Activated CD8-positive, alpha-beta memory T cell treated with anti-CD3 and anti-CD28 coated beads, Interleukin-2, amount 50 U/mL, for 48 hours (primary cell): ENCODE measurements at regions not wholly inside any gene's neighbourhood (a gene's known extent, or its start where the extent isn't known, plus 50 kb on each side); places are given as distances from the start of the nearest gene placed in this dataset.

Experiments used
- DNase-seq: peaks from one replicate; pipeline ENCODE4 v3.0.0-alpha.2; 2020

DNA sequence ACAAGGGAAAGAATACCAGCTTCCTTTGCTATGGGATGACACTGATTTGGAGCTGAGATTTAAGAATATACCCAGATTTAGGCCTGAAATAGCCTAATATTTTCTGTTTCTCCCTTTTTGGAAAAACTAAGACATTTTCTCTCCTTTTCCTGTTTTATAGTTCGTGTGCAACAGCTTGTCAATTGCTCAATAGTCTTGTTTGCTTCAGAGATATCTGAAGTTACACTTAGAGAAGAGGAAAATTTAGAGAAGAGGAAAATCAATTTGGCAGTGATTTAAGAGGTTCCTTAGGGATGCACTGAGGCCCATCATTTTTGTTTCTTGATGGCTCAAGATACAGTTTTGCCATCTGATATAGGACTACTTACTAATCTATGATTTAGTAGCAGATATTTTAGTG is 398.6 kb downstream of the RFPL4B start:
- no peak for DNase-seq

DNA sequence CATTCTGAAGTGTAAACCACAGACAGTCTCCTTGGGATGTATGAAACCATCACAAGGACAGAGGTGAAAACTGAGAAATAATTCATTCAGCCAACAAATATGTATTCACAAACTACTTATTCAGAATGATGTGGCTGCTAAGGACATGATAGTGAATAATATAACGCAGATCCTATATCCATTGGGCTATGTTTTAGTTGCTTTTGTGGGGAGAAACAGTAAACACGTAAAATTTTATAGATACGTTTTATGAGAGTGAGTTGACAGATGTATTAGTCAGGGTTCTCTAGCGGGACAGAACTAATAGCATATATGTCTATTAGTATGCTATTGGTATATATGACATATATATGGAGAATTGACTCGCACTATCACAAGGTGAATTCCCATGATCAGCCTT is 402.5 kb downstream of the RFPL4B start:
- no peak for DNase-seq

DNA sequence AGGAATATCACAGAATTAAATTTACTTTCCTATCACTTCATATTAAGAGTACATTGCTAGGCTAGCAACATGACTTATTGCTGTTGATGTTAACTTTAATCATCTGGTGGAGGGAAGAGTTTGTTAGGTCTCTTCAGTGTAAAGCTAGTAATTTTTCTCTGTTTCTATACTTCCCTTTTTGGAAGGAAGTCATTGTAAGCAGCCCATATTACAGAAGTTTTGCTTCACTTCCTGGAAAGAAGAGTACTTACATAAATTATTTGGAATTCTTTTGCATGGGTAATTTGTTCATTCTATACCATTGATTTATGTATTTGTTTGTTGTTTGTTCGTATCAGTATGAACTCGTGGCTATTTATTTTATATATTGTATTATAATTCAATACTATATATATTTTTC is 405.2 kb downstream of the RFPL4B start:
- DNase-seq: no peak

DNA sequence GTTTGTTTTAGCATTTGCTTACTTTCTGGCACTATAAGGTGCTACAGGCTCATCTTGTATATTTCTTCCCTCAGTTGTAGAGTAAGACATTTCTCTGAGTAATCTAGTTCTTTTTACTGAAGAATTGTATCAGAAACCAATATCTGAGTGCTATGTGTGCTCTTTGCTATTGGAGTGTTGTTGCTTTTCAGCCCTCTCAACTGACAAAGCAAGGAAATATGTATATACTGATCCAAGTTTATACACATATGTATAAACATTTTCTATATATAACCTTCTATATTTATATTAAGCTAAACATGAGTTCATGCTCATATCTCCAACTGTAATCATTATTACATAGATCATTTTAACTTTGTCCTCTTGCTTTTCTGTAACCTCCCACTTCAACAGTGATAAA is 405.7 kb downstream of the RFPL4B start:
- DNase-seq: no peak

DNA sequence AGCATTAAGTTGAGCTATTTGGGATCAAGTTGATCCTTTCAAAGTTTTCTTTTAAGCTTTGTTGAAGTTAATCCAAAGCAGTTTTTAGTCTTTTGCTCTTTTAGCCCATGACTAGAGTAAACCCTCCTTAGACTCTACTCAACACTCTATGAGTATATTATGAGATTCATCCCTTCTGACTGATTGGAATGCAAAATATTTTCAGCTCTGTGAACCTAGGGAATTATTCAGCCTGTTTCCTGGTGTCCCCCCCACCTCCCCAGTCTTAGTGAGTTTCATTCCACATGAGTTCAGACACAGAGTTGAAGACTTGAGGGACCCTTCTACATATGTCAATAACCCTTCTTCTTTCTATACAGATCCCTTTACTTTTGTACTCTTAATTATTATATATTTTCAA is 413.7 kb downstream of the RFPL4B start:
- no peak for DNase-seq

DNA sequence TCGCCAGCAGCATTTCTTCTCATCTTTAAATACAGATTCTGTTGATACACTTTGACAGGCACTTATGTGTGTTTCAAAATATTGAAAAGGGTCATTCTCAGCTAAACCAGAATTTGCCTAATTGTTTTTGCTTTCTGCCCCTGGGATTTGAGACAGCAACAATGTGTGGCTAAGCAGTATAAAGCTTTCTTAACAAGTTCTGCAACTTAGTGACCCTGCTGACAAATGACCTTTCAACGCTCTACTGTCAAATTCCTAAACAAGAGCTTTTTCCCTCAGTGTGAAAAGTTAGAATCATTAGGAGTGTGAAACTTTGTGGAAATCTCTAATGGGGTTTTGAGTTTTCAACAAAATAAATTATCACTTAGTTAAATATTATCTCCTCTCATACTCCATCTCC is 414.6 kb downstream of the RFPL4B start:
- no peak for DNase-seq

DNA sequence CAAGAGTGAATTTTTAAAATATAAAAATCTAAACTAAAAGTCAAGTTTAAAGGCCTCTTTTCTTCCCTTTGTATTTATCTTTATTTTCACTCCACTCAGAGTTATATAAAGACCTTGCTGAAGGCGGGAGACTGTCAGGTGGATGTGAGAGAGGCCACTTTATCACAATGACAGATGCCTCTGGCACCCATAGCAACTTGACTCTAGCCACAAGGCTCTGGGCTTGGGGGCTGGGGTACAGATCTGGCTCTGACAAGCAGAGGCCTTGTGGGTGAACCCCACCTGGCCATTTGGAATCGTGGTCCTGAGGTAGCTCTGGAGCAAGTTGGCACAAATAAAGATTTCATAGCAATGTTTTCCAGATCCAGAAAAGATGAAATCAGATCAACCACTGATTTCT is 417.2 kb downstream of the RFPL4B start:
- DNase-seq: no peak

DNA sequence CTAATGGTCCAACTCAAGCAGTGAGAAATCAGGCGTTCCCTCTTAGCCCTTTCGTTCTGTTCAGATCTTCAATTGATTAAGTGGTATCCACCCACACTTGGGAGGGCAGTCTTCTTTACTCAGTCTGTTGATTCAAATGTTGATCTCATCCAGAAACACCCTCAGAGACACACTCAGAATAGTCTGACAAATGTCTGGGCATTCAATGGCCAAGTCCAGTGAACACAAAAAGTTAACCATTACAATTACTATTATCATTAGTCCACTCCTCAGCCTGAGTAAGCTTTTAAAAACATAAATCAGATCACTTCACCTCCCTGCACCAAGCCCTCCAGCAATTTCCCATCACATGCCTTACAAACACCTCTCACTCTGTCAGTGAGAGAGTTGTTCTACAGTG is 423.2 kb downstream of the RFPL4B start:
- DNase-seq: no peak

DNA sequence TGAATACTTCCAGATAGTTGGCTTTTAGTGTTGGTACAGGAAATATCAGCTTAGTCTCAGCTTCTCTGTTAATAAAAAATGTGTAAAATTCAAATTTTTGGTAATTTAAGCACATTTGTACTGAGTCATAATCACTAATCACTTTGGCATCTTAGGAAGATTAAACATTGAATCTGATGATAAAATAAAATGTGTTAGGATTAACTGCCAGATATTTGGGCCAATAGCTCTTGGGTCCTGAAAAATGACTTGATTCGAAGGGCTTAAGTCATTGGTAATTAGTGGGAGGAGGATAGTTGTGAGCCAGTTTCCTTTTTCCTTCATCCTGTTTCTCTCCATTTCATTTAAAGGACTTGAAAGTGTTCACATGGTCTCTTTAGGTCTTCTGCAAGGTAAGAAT is 426.1 kb downstream of the RFPL4B start:
- no peak for DNase-seq

DNA sequence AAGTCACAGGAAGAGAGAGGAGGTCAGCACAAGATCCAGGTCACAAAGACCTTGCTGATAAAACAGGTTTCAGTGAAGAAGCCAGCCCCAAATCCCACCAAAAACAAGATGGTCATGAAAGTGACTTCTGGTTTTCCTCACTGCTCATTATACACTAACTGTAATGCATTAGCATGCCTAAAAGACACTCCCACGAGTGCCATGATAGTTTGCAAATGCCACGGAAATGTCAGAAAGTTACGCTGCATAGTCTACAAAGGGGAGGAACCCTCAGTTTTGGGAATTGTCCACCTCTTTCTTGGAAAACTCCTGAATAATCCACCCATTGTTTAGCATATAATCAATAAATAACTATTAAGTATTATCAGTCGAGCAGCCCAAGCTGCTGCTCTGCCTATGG is 427.2 kb downstream of the RFPL4B start:
- no peak for DNase-seq

DNA sequence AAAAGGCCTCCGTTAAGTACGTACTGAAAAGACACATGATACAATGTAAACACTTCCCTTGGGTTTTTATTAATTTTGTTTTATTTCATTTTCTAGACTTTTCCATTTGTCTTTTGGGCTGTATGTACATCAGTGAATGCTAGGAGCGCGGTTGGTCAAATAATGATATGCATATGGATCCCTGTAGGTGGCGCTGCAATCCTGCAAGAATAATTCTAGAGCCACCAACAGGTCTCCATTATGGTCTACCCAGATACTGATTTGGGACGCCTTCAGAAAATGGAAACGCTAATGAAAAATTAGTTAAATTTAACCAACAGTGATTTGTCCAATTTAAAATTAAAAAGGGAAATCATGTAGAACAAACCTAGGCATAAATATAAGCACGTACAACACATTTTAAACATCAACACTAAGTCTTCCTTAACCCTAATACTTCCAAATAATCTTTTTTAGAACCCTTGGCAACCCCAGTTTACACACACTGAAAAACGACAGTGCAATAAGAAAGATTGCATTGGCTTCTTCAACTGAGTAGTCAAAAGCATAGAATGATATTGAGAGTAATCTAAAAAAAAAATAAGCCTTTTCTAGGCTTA is 433.5 kb downstream of the RFPL4B start:
- DNase-seq: peak; percentile 56

DNA sequence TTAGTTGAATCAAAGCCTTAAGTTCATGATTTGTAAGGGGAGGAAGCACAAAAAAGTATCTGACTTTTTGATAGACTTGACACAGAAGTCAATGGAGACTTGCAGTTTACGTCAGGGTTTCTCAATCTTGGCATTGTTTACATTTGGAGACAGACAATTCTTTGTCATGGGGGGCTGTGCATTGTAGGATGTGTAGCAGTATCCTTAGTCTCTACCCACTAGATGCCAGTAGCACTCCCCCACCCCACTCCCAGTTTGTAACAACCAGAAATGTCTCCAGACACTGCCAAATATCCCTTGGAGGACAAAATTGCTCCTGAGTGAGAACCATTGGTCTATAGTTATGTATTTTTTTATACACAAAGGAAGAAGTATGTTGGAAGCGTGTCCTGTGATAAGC is 434.1 kb downstream of the RFPL4B start:
- no peak for DNase-seq

DNA sequence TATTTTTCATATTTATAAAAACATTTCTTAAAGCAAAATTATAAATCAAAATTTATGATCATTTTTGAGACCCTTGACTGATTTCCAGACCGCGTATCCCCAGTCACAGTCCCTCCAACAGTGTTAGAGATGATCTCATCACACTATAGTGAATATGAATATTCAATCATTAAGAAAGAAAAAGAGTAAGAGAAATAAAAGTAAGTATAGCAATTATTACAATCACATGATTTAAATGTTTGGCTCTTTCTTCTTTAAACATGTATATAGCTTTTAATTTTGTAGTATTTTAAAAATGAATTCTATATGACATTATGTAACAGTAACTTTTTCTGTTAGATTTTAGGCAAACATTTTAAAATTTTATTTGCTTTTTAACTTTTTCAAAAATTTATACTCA is 438.3 kb downstream of the RFPL4B start:
- no peak for DNase-seq

DNA sequence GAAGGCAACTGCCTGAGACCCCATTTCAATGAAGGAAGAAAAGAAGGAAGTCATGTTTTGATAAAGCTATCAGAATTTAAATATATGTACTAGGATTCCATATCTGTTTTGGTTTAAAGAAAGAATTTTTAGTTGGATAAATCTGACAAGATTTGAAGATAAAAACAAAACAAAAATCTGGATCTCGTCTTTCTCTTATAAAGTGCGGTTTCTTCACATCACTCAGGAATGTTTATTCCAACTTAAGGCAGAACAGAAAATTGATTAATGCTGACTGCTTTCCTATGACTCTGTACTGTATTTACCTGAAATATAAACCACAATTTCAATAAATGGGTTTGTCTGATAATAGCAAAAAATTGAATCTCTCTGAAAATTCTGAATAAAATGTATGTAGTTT is 439.7 kb downstream of the RFPL4B start:
- no peak for DNase-seq

DNA sequence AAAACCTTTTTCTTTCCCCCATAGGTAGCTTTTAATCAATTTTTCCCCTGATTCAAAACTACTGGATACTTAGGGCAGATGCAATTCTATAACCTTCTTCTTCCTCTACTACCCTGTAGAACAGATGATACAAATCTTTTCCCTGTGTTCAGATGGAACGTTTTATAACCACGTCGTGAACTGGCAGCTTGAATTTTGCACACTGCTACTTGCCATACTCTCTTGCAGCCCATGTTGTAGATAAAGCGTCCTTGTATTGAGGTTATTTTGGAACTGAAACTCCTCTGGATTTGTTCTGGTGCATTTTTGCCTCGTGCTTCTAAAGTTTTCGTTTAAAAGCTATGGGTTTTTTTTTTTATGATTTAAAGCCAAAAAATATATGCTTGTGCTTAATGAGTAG is 440.2 kb downstream of the RFPL4B start:
- no peak for DNase-seq

DNA sequence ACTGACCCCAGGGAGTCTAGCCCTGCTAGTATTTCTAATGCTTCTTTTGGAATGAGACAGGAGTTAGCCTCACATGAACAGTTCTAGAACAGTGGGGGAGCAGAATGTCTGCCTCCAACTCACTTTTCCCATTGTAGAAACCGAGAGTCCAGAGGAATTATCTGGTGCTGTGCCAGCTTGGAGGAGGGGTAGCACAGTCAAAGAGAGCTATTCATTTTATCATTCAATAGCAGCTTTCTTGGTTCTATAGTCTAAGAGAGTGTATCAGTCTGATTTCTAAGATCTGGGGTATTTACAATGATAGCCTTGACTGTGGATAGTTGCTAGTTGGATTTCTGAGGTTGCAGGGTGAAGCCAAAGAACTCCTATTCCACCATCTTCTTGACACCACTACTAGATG is 448.2 kb downstream of the RFPL4B start:
- DNase-seq: no peak

DNA sequence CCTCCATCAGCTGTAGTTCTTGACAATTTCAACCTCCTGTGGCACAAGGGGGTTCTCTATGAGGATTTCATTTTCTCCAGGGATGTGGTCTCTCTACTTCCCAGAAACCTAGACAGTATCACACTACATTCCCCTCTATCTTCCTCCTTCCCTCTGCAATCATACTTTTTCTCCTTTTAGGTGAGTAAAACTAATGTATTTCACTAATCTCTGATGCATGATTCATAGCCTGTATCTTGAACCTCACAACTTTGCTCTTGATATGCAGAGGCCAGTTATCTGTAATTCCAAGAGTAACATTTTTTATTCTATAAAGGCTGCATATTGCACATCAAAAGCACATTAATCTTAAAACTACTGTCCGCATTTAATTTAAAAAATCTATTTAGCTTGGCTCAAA is 449.6 kb downstream of the RFPL4B start:
- no peak for DNase-seq

DNA sequence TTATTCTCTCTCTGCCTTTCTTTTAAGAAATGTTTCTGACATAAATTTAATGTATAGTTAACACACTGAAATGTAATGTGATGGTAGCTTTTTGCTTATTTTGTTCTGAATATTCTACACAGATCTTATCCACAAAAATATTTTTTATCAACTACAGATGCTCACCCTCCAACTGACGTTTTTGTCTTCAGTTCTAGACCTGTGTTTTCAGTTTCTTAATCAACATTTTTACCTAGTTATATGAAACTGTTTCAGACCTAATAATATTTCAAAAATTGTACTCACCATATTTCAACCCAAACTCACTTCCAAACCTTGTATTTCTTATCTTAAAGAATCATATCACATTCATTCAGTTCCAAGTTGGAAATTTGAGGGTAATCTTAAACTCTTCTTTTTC is 452.8 kb downstream of the RFPL4B start:
- DNase-seq: no peak

DNA sequence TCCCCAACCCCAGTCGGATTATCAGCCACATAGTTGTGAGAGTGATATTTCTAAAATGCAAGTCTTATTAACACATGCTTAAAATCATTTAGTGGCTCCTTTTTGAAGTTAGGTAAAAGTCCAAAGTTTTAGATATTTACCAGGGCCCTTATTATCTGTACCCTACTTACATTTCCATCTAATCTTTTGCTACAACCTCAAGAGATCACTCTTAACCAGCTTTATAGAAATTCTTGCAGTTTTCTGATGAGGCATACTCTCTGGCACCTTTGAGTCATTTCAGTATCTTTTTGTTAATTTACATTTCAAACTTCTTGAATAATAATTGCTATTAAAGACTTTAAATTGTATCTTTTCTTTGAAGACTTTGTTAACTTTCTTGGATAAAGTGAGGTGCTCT is 453.3 kb downstream of the RFPL4B start:
- no peak for DNase-seq

DNA sequence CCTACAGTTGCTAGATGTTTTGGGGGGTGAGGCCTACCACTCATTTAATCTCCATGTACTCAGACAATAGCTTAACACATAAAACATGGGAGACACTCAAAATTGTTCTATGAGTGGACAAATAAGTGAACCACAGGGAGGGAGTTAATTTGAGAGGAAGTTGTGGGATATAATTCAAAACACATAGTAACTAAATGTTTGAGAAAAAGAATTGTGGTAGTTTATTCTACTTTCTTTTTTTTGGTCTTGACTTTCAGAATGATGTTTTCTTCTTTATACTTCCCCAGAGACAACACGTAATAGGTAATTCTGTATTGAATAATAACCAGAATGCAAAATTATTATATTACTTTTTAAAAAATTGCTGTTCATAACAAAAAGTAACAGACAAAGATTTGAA is 453.8 kb downstream of the RFPL4B start:
- no peak for DNase-seq

DNA sequence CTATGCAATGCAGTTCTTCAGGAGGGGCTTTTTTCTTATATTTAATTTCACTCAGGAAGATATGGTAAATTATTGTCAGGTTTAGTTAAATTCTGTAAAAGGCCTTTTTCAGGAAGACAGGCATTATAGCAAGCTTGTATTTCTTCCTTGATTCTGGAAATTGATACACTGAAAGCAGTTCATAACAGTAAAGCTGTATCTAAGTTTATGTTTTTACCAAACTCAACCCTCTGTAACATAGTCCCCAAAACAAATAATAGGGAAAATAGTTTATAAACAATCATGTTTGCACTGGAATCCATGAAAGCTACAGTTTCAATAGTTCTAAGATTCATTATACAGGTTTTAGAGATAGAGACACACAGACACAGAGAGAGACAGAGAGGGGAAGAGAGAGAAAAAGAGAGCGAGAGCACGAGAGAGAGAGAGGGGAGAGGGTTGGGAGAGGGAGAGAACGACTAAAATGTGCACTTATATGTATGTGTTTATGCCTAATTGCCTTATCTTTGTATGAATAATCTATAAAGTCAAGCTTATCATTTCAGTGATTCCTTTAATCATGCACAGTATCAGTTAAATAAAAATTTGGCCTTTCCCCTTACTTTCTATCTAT is 454.4 kb downstream of the RFPL4B start:
- no peak for DNase-seq

DNA sequence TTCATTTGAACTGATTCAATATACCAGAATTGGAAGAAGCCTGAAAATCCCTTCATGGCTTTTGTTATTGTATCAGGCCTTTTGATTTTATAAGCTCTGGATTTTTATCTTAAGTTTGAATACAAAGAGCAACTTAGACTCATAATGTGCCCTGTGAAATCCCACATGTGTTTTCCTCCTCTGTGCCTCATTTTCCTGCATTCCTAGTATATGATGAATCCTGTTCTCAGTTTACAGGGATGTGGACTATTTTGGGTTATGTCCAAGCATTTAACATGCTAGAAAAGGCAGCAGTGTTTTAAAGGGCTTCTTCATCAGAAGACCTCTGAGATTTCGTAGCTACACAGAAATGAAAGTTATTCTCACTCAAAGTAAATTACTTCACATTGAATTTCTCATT is 455.0 kb downstream of the RFPL4B start:
- no peak for DNase-seq

DNA sequence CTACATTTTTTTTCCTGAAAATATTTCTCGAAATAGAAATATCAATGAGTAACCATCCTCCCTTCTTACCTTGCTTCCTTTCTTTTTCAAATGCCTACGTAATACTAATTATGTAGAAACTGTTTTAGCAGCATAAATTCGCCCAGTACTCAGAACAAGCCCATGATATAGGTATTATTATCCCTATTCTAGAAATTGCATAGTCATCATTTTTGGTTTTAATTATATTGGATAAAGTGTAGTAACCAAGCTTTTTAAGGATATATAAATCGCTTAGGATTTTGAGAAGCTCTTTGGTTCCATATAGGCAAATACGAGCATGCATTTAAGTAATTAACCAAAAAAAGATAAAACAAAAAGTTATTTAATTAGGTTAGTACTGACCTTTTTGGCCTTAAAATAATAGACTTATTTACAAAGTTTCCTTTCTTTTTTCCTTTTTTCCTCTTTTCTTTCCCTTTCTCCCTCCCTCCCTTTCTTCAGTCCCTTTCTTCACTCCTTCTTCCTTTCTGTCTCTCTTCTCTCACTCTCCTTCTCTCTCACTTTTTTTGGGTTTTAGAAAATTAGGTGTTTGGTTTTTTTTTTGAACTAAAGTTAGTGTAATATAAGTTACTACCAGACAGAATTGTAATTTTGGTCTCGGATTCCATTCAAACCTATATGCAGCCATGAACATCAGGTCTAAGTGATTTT is 457.7 kb downstream of the RFPL4B start:
- DNase-seq: no peak

DNA sequence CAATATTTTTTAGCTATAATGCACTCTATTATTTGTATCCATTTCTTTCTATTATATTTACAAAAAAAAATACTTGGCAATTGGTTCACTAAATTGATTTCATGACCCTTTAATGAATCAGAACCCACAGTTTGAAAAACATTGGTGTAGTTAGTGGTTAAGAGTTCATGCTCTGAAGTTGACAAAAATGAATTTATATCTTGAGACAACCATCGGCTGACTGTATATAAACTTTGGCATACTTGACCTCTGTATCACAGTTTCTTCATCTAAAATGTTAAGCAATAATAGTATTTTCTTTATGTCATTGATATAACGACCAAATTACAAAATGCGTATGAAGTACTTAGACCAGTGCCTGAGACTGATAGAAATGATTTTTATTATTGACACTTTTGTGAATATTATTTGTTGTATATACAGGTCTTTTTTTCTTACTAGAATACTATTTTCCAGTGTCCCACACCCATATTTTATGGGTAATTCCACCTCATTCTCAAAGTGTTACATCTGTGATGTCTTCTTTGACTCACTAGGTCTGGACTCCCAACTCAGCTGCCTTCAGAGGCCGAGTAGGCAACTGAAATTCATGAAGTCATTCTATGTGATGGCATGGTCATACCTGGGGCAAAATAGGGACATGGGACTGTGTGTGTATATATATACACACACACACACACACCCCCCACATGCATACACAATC is 459.2 kb downstream of the RFPL4B start:
- DNase-seq: no peak
